CD8-positive, alpha-beta memory T cell (primary cell): ENCODE measurements at regions not wholly inside any gene's neighbourhood (a gene's known extent, or its start where the extent isn't known, plus 50 kb on each side); places are given as distances from the start of the nearest gene placed in this dataset.

Experiments used
- CTCF ChIA-PET: fragments of 350-600 bp; sonication (Branson Sonifier 250); formaldehyde crosslinking; loops from one replicate; lab custom pipeline; 2021; ENCODE audit warnings: antibody characterized with exemption; lab: Charles Lee
- POLR2A ChIA-PET: fragments of 350-600 bp; sonication (Branson Sonifier 250); formaldehyde crosslinking; loops from one replicate; lab custom pipeline; 2021; ENCODE audit warnings: antibody characterized with exemption; lab: Charles Lee
- DNase-seq, 5 donors: peaks; one replicate each; pipeline versions ENCODE4 v3.0.0 to v3.0.0-alpha.2; 2020 to 2022; ENCODE audit warnings: mixed read lengths in 1 of 5
- H3K27ac ChIP-seq: one replicate; pipeline ENCODE4 v1.7.0; 2013; ENCODE audit warnings: low read depth, mild to moderate bottlenecking, low read length, moderate library complexity
- H3K27me3 ChIP-seq: 2 replicates; pipeline ENCODE4 v1.7.0; 2013; ENCODE audit warnings: low read length, mild to moderate bottlenecking; ENCODE audit not compliant: insufficient read depth, poor library complexity, severe bottlenecking
- H3K36me3 ChIP-seq: 2 replicates; pipeline ENCODE4 v1.7.0; 2013; ENCODE audit warnings: mild to moderate bottlenecking, low read length, moderate library complexity; ENCODE audit not compliant: insufficient read depth
- H3K4me1 ChIP-seq: 2 replicates; pipeline ENCODE4 v1.7.0; 2013; ENCODE audit warnings: mild to moderate bottlenecking, low read length, moderate library complexity; ENCODE audit not compliant: insufficient read depth
- H3K4me3 ChIP-seq: 2 replicates; pipeline ENCODE4 v1.7.0; 2013; ENCODE audit warnings: mild to moderate bottlenecking, low read length
- H3K9me3 ChIP-seq: 2 replicates; pipeline ENCODE4 v1.7.0; 2013; ENCODE audit warnings: mild to moderate bottlenecking, low read length
- H3K27ac Mint-ChIP-seq, 8 donors: one replicate each; pipeline ENCODE4 v1.8.0; 2020 to 2021; ENCODE audit warnings: mixed read lengths in 8 of 8, mild to moderate bottlenecking in 6 of 8, inconsistent platforms in 3 of 8, moderate library complexity in 3 of 8
- H3K27me3 Mint-ChIP-seq, 2 donors: one replicate each; pipeline ENCODE4 v1.8.0; 2020 to 2021; ENCODE audit warnings: mixed read lengths in 2 of 2, mild to moderate bottlenecking in 1 of 2, moderate library complexity in 1 of 2
- H3K36me3 Mint-ChIP-seq, 3 donors: one replicate each; pipeline ENCODE4 v1.8.0; 2020 to 2021; ENCODE audit warnings: mixed read lengths in 3 of 3, inconsistent platforms in 1 of 3, mild to moderate bottlenecking in 1 of 3
- H3K4me1 Mint-ChIP-seq, 3 donors: one replicate each; pipeline ENCODE4 v1.8.0; 2020 to 2021; ENCODE audit warnings: mixed read lengths in 3 of 3, inconsistent platforms in 1 of 3, mild to moderate bottlenecking in 1 of 3
- H3K4me3 Mint-ChIP-seq, 7 donors: one replicate each; pipeline ENCODE4 v1.8.0; 2020 to 2021; ENCODE audit warnings: mixed read lengths in 7 of 7, mild to moderate bottlenecking in 6 of 7, moderate library complexity in 4 of 7, inconsistent platforms in 2 of 7
- H3K9me3 Mint-ChIP-seq, 5 donors: one replicate each; pipeline ENCODE4 v1.8.0; 2020 to 2022; ENCODE audit warnings: mixed read lengths in 5 of 5, mild to moderate bottlenecking in 3 of 5, moderate library complexity in 2 of 5, inconsistent platforms in 1 of 5

DNA sequence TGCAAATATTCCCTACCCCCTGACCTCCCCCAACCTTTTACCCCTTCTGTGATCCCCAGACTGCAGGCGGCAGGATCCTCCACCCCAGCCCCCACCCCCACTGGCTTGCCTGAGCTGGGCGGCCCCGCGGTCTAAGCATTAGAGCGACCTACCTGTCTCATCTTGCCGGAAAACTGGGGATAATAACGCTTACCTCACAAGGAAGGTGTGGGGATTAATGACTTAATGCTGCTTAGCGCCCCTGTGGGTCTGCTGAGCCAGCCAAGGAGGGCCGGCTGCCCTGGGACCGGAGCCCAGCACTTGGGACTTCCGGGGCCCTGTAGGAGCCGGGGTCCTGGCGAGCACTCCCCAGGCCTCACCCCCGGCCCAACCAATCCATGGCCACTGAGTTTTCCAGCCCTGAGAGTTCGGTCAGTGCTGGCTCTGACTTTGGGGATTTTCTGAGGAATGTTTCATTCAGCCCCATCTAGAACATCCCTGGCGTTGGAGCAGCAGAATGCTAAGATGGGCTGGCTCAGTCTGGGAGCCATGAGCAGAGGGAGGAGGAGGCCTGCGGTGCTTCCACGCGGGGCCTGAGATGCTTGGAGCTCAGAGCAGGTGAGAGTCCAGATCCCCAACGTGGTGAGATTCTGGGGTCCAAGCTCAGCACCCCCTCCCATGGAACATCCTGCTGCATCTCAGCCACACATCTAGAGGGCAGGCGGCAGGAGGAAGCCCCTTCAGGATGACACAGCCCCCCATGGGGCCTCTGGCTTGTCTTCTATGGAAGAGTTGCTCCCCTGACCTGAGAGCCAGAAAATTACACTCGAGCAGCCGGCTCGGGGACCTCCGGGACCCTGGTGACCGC is 97.9 kb downstream of the RIPK4 start:
- H3K4me3 Mint-ChIP-seq = no peak overlapping the region
- Histone ChIP-seq H3K27me3 (no peaks in the 10 kb centered on the region), H3K27ac (no peak overlapping the region), H3K4me3 (no peak overlapping the region), H3K9me3 (no peaks in the 10 kb centered on the region), H3K36me3 (no peaks in the 10 kb centered on the region), H3K4me1 (no peaks in the 10 kb centered on the region)
- H3K27ac Mint-ChIP-seq = no peak overlapping the region
- no peaks in the 10 kb centered on the region for H3K36me3 Mint-ChIP-seq
- peaks cover 7 to 15% (median 10%) of the 10 kb centered on the region in 3 donors for H3K4me1 Mint-ChIP-seq
- DNase-seq = no peak
- H3K9me3 Mint-ChIP-seq = no peaks in the 10 kb centered on the region
- POLR2A ChIA-PET = no interaction called here
- peaks cover 5 to 15% of the 10 kb centered on the region in 2 donors for H3K27me3 Mint-ChIP-seq
- CTCF ChIA-PET = no interaction called here

DNA sequence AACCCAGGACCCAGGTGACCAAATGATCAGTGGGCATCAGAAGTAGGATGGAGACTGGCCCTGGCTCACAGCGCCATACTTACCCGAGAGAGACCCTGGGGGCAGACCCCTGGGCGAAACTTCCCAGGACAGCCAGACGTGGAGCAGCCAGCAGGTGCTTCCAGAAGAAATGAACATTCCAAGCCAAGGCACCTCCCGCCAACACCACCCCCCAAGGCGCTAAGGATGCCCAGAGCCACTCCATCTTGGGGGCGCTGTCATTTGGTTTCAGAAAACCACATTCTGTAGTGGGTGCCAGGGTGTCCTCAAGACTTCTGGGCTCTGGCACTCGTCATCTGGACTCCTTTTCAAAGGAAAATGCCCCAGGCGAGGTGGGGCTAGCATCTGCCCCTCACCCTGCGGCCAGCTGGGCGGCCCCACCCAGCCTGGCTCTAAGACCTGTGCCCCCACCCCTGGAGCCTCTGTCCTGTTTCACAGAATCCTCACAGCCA is 98.8 kb downstream of the RIPK4 start:
- peaks cover 7 to 15% (median 10%) of the 10 kb centered on the region in 3 donors for H3K4me1 Mint-ChIP-seq
- Histone ChIP-seq H3K36me3 (no peaks in the 10 kb centered on the region), H3K27me3 (no peaks in the 10 kb centered on the region), H3K27ac (no peak overlapping the region), H3K9me3 (no peaks in the 10 kb centered on the region), H3K4me1 (no peaks in the 10 kb centered on the region), H3K4me3 (no peak overlapping the region)
- no peak overlapping the region for H3K4me3 Mint-ChIP-seq
- H3K9me3 Mint-ChIP-seq = no peaks in the 10 kb centered on the region
- peaks cover 5 to 19% of the 10 kb centered on the region in 2 donors for H3K27me3 Mint-ChIP-seq
- no peak for DNase-seq
- ChIA-PET POLR2A (no interaction called here), CTCF (no interaction called here)
- H3K27ac Mint-ChIP-seq = no peak overlapping the region
- H3K36me3 Mint-ChIP-seq = no peaks in the 10 kb centered on the region

- ChIA-PET CTCF (no interaction called here), POLR2A (no interaction called here)
- Mint-ChIP-seq H3K27ac (no peak overlapping the region), H3K27me3 (peaks cover 5 to 27% of the 10 kb centered on the region in 2 donors), H3K4me1 (peaks cover 4 to 10% (median 7%) of the 10 kb centered on the region in 3 donors), H3K4me3 (no peak overlapping the region), H3K9me3 (no peaks in the 10 kb centered on the region), H3K36me3 (no peaks in the 10 kb centered on the region)
- H3K36me3 ChIP-seq = no peaks in the 10 kb centered on the region
- no peak overlapping the region for H3K4me3 ChIP-seq
- H3K27ac ChIP-seq = no peak overlapping the region
- H3K27me3 ChIP-seq = no peaks in the 10 kb centered on the region
- no peak for DNase-seq
- no peaks in the 10 kb centered on the region for H3K4me1 ChIP-seq
- H3K9me3 ChIP-seq = no peaks in the 10 kb centered on the region
These were observed 99.7 kb downstream of the RIPK4 start for GRCh38 chr21:41667136-41667535.

- no peaks in the 10 kb centered on the region for H3K9me3 ChIP-seq
- H3K27me3 ChIP-seq = no peaks in the 10 kb centered on the region
- Mint-ChIP-seq H3K27me3 (peaks cover 5 to 31% of the 10 kb centered on the region in 2 donors), H3K36me3 (no peaks in the 10 kb centered on the region), H3K4me3 (no peak overlapping the region), H3K27ac (peak overlapping the region in 1 of 8 donors; percentile 87), H3K4me1 (peaks cover 3 to 7% (median 6%) of the 10 kb centered on the region in 3 donors), H3K9me3 (no peaks in the 10 kb centered on the region)
- H3K36me3 ChIP-seq = no peaks in the 10 kb centered on the region
- no peaks in the 10 kb centered on the region for H3K4me1 ChIP-seq
- no peak overlapping the region for H3K4me3 ChIP-seq
- POLR2A ChIA-PET = no interaction called here
- H3K27ac ChIP-seq = no peak overlapping the region
- no peak for DNase-seq
- CTCF ChIA-PET = no interaction called here
These were observed 100.2 kb downstream of the RIPK4 start for GRCh38 chr21:41666641-41667081.

- H3K27me3 Mint-ChIP-seq = peaks cover 5 to 34% of the 10 kb centered on the region in 2 donors
- no peaks in the 10 kb centered on the region for H3K27me3 ChIP-seq
- DNase-seq = no peak
- no peak overlapping the region for H3K4me3 Mint-ChIP-seq
- peak overlapping the region in 1 of 8 donors; percentile 87 for H3K27ac Mint-ChIP-seq
- H3K27ac ChIP-seq = no peak overlapping the region
- no peaks in the 10 kb centered on the region for H3K36me3 ChIP-seq
- H3K4me1 ChIP-seq = no peaks in the 10 kb centered on the region
- H3K36me3 Mint-ChIP-seq = no peaks in the 10 kb centered on the region
- no peaks in the 10 kb centered on the region for H3K9me3 Mint-ChIP-seq
- H3K9me3 ChIP-seq = no peaks in the 10 kb centered on the region
- no peak overlapping the region for H3K4me3 ChIP-seq
- ChIA-PET CTCF (no interaction called here), POLR2A (no interaction called here)
- peaks cover 0 to under 1% (median 0%) of the 10 kb centered on the region in 3 donors for H3K4me1 Mint-ChIP-seq
These were observed 100.9 kb downstream of the RIPK4 start for GRCh38 chr21:41665766-41666595.

- DNase-seq = no peak
- ChIA-PET POLR2A (no interaction called here), CTCF (no interaction called here)
- no peaks in the 10 kb centered on the region for H3K27me3 ChIP-seq
- no peaks in the 10 kb centered on the region for H3K9me3 ChIP-seq
- H3K27ac ChIP-seq = no peak overlapping the region
- Mint-ChIP-seq H3K27ac (no peak overlapping the region), H3K27me3 (peaks cover 2 to 39% of the 10 kb centered on the region in 2 donors), H3K9me3 (no peaks in the 10 kb centered on the region), H3K4me3 (no peak overlapping the region), H3K36me3 (no peaks in the 10 kb centered on the region), H3K4me1 (no peaks in the 10 kb centered on the region)
- no peaks in the 10 kb centered on the region for H3K4me1 ChIP-seq
- no peaks in the 10 kb centered on the region for H3K36me3 ChIP-seq
- H3K4me3 ChIP-seq = no peak overlapping the region
These were observed 101.7 kb downstream of the RIPK4 start for GRCh38 chr21:41664881-41665765.

DNA sequence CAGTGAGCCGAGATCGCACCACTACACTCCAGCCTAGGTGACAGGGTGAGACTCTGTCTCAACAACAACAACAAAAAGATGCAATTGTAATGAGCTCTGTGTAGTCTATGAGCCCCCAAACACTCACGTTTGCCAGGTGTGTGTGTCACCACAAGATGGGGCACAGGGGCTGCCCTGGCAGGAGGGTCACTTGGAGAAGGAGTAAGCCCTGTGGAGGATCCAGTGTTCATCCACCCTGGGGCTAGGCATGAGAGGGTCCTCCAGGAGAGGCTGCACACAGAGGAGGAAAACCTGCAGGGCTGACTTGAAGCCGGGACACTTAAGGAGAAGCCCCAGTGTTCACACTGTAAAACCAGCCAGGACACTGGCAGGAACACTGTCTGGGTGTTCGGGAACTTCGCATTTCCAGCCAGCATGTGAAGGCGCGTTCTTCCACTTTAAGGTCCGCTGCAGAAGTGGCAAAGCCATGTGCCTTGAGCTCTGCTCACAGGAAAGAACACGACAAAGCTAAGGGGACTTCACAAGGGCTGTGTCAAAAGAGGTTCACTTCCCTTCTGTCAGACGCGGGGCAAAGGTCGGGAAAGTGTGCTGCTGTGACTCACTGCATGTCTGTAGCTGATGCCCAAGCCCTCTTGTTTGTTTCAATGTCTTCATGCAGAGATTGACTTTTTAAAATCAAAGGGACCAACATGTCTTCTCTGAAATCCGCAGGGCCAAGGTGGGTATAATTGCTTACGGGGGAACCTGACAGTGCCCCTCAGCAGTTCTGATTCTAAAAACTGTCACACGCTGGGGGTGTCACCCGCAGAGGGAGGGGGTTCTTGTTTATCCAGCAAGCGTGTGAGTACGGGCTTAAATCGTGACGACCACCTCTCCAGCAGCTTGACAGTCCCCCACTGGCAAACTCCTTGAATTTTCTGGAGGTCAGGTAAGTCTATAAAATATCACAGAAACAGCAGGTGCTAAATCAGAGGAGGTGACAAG is 102.8 kb downstream of the RIPK4 start:
- H3K4me1 Mint-ChIP-seq = no peaks in the 10 kb centered on the region
- no peaks in the 10 kb centered on the region for H3K36me3 ChIP-seq
- no peaks in the 10 kb centered on the region for H3K4me1 ChIP-seq
- H3K36me3 Mint-ChIP-seq = no peaks in the 10 kb centered on the region
- no peaks in the 10 kb centered on the region for H3K9me3 Mint-ChIP-seq
- no peak overlapping the region for H3K27ac Mint-ChIP-seq
- H3K27ac ChIP-seq = no peak overlapping the region
- H3K4me3 Mint-ChIP-seq = no peak overlapping the region
- no peak for DNase-seq
- peaks cover 2 to 40% of the 10 kb centered on the region in 2 donors for H3K27me3 Mint-ChIP-seq
- no peak overlapping the region for H3K4me3 ChIP-seq
- H3K27me3 ChIP-seq = no peaks in the 10 kb centered on the region
- ChIA-PET CTCF (no interaction called here), POLR2A (no interaction called here)
- no peaks in the 10 kb centered on the region for H3K9me3 ChIP-seq
